ENCODE measurements at regions not wholly inside any gene's neighbourhood (a gene's known extent, or its start where the extent isn't known, plus 50 kb on each side); places are given as distances from the start of the nearest gene placed in this dataset.
"Not testable (repeated sequence)": the region's sequence is repeated elsewhere in the genome, so short reads cannot be mapped to it uniquely, and the experiment has no call there.

- TF ChIP-seq CTCF (conservative IDR thresholded peaks at IDR 0.05; ENCODE audit: low read depth, low read length); EZH2phosphoT487 (IDR thresholded peaks at IDR 0.05; ENCODE audit: borderline replicate concordance, low read length); EZH2 (IDR thresholded peaks at IDR 0.05; ENCODE audit: low read length, unreplicated experiment): not testable (repeated sequence)
Measured at GRCh38 chr1:215415521-215415920, 151.6 kb upstream of the KCTD3 start.

Data from PC-3 (cell line).